ENCODE measurements at regions not wholly inside any gene's neighbourhood (a gene's known extent, or its start where the extent isn't known, plus 50 kb on each side); places are given as distances from the start of the nearest gene placed in this dataset.
"Not testable (repeated sequence)": the region's sequence is repeated elsewhere in the genome, so short reads cannot be mapped to it uniquely, and the experiment has no call there.

DNA sequence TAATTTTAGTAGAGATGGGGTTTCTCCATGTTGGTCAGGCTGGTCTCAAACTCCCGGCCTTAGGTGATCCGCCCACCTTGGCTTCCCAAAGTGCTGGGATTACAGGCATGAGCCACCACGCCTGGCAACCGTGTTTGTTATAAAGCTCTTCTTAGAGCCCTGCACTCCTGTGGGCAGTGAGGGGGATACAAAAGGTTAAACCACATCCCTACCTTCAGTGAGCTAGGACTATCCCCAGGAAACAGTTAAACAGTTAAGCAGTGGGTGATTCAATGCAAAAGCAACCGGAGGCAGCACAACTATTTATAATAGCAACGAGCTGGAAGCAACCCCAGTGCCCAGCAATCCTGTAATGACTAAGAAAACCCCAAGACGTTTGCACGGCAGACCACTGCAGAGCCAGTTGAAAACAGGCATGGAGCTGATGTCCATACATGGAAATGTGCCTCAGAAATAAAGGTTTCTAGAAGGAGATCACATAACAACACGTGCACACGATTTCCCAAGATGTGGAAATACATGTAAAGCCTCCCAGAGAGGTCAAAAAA is 107.2 kb upstream of the LYZL2 start:
- Histone ChIP-seq H3K4me1 (ENCODE audit: control insufficient read depth in 3 of 3, insufficient read depth in 2 of 3, low read depth in 1 of 3, low read length in 2 of 3) (no peaks in the 10 kb centered on the region), H3K27me3 (ENCODE audit: control insufficient read depth in 3 of 3, insufficient read depth in 3 of 3, low read length in 3 of 3) (no peaks in the 10 kb centered on the region), H3K27ac (ENCODE audit: low read depth in 1 of 3, low read length in 2 of 3) (no peak overlapping the region), H3K4me3 (ENCODE audit: low read depth in 1 of 3, low read length in 3 of 3) (no peak overlapping the region), H3K9me3 (ENCODE audit: control insufficient read depth in 2 of 2, insufficient read depth in 1 of 2, low read depth in 1 of 2, low read length in 1 of 2) (no peaks in the 10 kb centered on the region), H3K36me3 (ENCODE audit: control insufficient read depth in 3 of 3, insufficient read depth in 2 of 3, low read depth in 1 of 3, low read length in 3 of 3) (no peaks in the 10 kb centered on the region)
- FAIRE-seq (no peak), DNase-seq (no peak)
- WGBS, 3 donors, result 39 to 45% (median 43%) methylated on average over 10 of the region's 10 CpGs

DNA sequence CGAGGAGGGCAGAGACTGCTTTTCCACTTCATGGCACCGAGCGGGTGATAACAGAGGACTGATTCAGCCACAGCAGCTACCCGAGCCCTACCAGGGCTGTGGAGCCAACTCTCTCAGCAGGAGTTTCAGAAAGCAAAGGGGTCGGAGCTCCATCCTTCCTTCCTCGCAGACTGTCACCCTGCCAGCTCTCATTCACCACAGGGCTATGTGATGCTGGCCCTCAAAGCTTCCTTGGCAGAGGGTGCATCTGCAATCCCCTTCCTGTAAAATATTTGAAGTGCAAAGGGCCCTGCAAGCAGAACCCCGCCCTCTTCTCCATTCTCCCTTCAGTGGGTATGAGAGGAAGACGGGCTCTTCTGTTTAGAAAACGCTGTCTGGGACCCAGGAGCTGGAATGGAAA is 105.3 kb upstream of the LYZL2 start:
- Histone ChIP-seq H3K27me3 (ENCODE audit: control insufficient read depth in 3 of 3, insufficient read depth in 3 of 3, low read length in 3 of 3) (no peaks in the 10 kb centered on the region), H3K27ac (ENCODE audit: low read depth in 1 of 3, low read length in 2 of 3) (no peak overlapping the region), H3K4me3 (ENCODE audit: low read depth in 1 of 3, low read length in 3 of 3) (no peak overlapping the region), H3K4me1 (ENCODE audit: control insufficient read depth in 3 of 3, insufficient read depth in 2 of 3, low read depth in 1 of 3, low read length in 2 of 3) (no peaks in the 10 kb centered on the region), H3K36me3 (ENCODE audit: control insufficient read depth in 3 of 3, insufficient read depth in 2 of 3, low read depth in 1 of 3, low read length in 3 of 3) (no peaks in the 10 kb centered on the region), H3K9me3 (ENCODE audit: control insufficient read depth in 2 of 2, insufficient read depth in 1 of 2, low read depth in 1 of 2, low read length in 1 of 2) (no peaks in the 10 kb centered on the region)
- WGBS, 3 donors, result 31 to 61% (median 53%) methylated on average over 9 of the region's 9 CpGs
- DNase-seq, result no peak
- no peak for FAIRE-seq

DNA sequence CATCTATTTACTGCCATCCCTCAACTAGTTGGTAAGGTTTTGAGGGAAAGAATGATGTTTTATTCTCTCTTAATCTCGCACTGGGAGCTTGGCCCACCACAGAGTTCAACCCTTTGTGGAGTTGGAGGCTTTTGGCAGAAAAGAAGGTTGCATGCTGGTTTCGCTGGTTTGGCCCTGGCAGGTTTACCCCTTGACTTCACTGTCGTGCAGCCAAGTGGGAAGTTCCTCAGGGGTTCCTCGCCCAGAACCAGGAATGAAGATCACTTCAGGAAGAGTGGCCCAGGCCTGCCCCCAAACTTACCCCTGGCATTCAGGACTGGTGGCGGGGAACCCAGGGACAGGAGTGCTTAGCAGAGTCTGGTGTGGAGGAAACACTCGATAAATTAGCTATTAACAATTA is 103.1 kb upstream of the LYZL2 start:
- no peak for DNase-seq
- Histone ChIP-seq H3K36me3 (ENCODE audit: control insufficient read depth in 3 of 3, insufficient read depth in 2 of 3, low read depth in 1 of 3, low read length in 3 of 3) (no peaks in the 10 kb centered on the region), H3K27me3 (ENCODE audit: control insufficient read depth in 3 of 3, insufficient read depth in 3 of 3, low read length in 3 of 3) (no peaks in the 10 kb centered on the region), H3K27ac (ENCODE audit: low read depth in 1 of 3, low read length in 2 of 3) (no peak overlapping the region), H3K9me3 (ENCODE audit: control insufficient read depth in 2 of 2, insufficient read depth in 1 of 2, low read depth in 1 of 2, low read length in 1 of 2) (no peaks in the 10 kb centered on the region), H3K4me1 (ENCODE audit: control insufficient read depth in 3 of 3, insufficient read depth in 2 of 3, low read depth in 1 of 3, low read length in 2 of 3) (no peaks in the 10 kb centered on the region), H3K4me3 (ENCODE audit: low read depth in 1 of 3, low read length in 3 of 3) (no peak overlapping the region)
- 89 to 92% (median 89%) methylated on average over 6 of the region's 6 CpGs for WGBS, 3 donors
- no peak for FAIRE-seq

DNA sequence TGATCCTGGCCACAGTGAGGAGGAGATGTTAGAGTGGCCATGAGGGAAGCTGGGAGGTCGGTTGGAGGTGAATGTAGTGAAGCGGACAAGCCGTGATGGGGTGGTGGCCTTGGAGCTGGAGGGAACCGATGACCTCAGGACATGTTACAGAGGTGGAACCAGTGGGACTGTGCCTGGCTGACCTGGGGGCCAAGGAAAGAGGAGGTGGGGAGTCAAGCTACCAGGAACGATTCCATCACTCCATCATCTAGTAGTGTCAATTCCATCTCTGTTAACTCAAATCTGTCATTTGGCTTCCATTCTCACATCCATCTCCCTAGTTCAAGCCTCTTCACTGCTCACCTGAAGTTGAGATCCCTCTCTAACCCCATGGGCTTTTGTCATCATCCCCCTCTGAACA is 102.4 kb upstream of the LYZL2 start:
- Histone ChIP-seq H3K27me3 (ENCODE audit: control insufficient read depth in 3 of 3, insufficient read depth in 3 of 3, low read length in 3 of 3) (no peaks in the 10 kb centered on the region), H3K4me3 (ENCODE audit: low read depth in 1 of 3, low read length in 3 of 3) (no peak overlapping the region), H3K36me3 (ENCODE audit: control insufficient read depth in 3 of 3, insufficient read depth in 2 of 3, low read depth in 1 of 3, low read length in 3 of 3) (no peaks in the 10 kb centered on the region), H3K9me3 (ENCODE audit: control insufficient read depth in 2 of 2, insufficient read depth in 1 of 2, low read depth in 1 of 2, low read length in 1 of 2) (no peaks in the 10 kb centered on the region), H3K27ac (ENCODE audit: low read depth in 1 of 3, low read length in 2 of 3) (no peak overlapping the region), H3K4me1 (ENCODE audit: control insufficient read depth in 3 of 3, insufficient read depth in 2 of 3, low read depth in 1 of 3, low read length in 2 of 3) (no peaks in the 10 kb centered on the region)
- 93 to 95% (median 93%) methylated on average over 5 of the region's 5 CpGs for WGBS, 3 donors
- DNase-seq (no peak), FAIRE-seq (no peak)

DNA sequence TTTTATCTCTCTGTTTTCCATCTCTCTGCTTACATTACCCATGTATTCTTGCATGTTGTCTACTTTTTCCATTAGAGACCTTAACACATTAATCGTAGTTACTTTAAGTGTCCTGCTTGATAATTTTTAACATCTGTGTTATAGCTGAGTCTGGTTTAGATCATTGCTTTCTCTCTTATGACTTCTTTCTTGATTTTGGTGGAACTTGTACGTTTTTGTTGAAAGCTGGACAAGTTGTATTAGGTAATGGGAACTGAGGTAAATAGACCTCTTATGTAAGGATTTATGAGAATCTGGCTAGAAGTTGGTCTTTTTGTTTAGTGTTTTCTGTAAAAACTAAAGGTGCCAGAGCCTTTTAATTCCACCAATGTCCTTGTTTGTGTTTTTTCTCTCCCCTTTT is 100.8 kb upstream of the LYZL2 start:
- DNase-seq (no peak), FAIRE-seq (no peak)
- Histone ChIP-seq H3K9me3 (ENCODE audit: control insufficient read depth in 2 of 2, insufficient read depth in 1 of 2, low read depth in 1 of 2, low read length in 1 of 2) (no peaks in the 10 kb centered on the region), H3K4me3 (ENCODE audit: low read depth in 1 of 3, low read length in 3 of 3) (no peak overlapping the region), H3K27me3 (ENCODE audit: control insufficient read depth in 3 of 3, insufficient read depth in 3 of 3, low read length in 3 of 3) (no peaks in the 10 kb centered on the region), H3K4me1 (ENCODE audit: control insufficient read depth in 3 of 3, insufficient read depth in 2 of 3, low read depth in 1 of 3, low read length in 2 of 3) (no peaks in the 10 kb centered on the region), H3K27ac (ENCODE audit: low read depth in 1 of 3, low read length in 2 of 3) (no peak overlapping the region), H3K36me3 (ENCODE audit: control insufficient read depth in 3 of 3, insufficient read depth in 2 of 3, low read depth in 1 of 3, low read length in 3 of 3) (no peaks in the 10 kb centered on the region)
- 80 to 81% (median 80%) methylated on average over 2 of the region's 2 CpGs for WGBS, 3 donors

DNA sequence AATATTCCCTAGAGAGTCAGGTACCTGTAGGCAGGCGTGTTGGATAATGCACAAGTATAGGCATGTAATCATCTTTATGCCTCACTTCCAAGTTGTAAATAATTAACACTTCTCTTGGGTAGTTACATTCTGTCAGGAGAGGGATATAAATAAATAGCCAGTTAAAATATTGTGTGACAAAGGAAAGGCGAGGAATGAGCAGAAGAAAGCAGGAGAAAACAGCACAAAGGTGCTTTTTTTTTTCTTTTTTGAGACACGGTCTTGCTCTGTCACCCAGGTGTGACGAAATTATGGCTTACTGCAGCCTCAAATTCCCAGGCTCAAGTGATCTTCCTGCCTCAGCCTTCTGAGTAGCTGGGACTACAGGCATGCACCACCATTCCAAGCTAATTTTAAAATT is 99.2 kb upstream of the LYZL2 start:
- WGBS, 3 donors, result 51 to 66% (median 63%) methylated on average over 4 of the region's 4 CpGs
- Histone ChIP-seq H3K4me3 (ENCODE audit: low read depth in 1 of 3, low read length in 3 of 3) (no peak overlapping the region), H3K27me3 (ENCODE audit: control insufficient read depth in 3 of 3, insufficient read depth in 3 of 3, low read length in 3 of 3) (no peaks in the 10 kb centered on the region), H3K4me1 (ENCODE audit: control insufficient read depth in 3 of 3, insufficient read depth in 2 of 3, low read depth in 1 of 3, low read length in 2 of 3) (no peaks in the 10 kb centered on the region), H3K9me3 (ENCODE audit: control insufficient read depth in 2 of 2, insufficient read depth in 1 of 2, low read depth in 1 of 2, low read length in 1 of 2) (no peaks in the 10 kb centered on the region), H3K36me3 (ENCODE audit: control insufficient read depth in 3 of 3, insufficient read depth in 2 of 3, low read depth in 1 of 3, low read length in 3 of 3) (no peaks in the 10 kb centered on the region), H3K27ac (ENCODE audit: low read depth in 1 of 3, low read length in 2 of 3) (no peak overlapping the region)
- DNase-seq (no peak), FAIRE-seq (no peak)

DNA sequence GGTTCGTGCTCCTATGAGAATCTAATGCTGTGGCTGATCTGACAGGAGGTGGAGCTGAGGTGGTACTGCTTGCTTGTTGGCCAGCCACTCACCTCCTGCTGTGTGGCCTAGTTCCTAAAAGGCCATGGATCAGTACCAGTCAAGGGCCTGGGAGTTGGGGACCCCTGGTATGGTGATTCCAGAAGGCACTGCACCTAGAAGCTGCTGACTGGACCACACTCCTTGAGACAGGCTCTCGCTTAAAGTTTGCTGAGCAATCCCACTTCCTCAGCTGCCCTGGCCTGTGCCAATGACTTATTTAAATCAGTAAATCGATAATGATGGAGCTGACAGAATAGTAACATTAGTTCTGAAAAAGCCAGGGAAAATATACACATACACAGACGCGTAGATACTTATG is 98.6 kb upstream of the LYZL2 start:
- no peaks in the 10 kb centered on the region for H3K4me1 ChIP-seq (ENCODE audit: control insufficient read depth in 3 of 3, insufficient read depth in 2 of 3, low read depth in 1 of 3, low read length in 2 of 3)
- H3K36me3 ChIP-seq (ENCODE audit: control insufficient read depth in 3 of 3, insufficient read depth in 2 of 3, low read depth in 1 of 3, low read length in 3 of 3), result no peaks in the 10 kb centered on the region
- DNase-seq, result no peak
- no peaks in the 10 kb centered on the region for H3K27me3 ChIP-seq (ENCODE audit: control insufficient read depth in 3 of 3, insufficient read depth in 3 of 3, low read length in 3 of 3)
- no peak overlapping the region for H3K27ac ChIP-seq (ENCODE audit: low read depth in 1 of 3, low read length in 2 of 3)
- no peak for FAIRE-seq
- H3K4me3 ChIP-seq (ENCODE audit: low read depth in 1 of 3, low read length in 3 of 3), result no peak overlapping the region
- no peaks in the 10 kb centered on the region for H3K9me3 ChIP-seq (ENCODE audit: control insufficient read depth in 2 of 2, insufficient read depth in 1 of 2, low read depth in 1 of 2, low read length in 1 of 2)
- 91 to 93% (median 92%) methylated on average over 5 of the region's 5 CpGs for WGBS, 3 donors

DNA sequence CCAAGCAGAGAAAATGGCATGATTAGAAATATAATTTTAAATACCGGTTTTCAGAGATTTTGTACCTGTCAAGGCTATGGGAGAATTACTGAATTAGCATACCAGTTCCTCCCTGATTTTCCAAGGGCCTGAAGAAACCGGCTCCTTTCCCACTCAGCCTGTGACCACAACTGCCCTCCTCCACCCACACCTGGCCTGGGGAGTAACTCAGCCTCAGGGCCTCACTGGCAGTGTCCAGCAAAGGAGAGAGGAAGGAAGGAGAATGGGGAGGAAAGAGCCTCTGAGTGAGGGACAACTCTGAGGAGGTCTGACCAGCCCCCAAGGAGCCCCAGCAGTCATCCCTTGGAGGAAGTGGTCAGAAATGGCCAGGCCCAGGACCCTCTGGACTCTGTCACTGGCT is 98.0 kb upstream of the LYZL2 start:
- 74 to 81% (median 77%) methylated on average over 2 of the region's 2 CpGs for WGBS, 3 donors
- Histone ChIP-seq H3K36me3 (ENCODE audit: control insufficient read depth in 3 of 3, insufficient read depth in 2 of 3, low read depth in 1 of 3, low read length in 3 of 3) (no peaks in the 10 kb centered on the region), H3K4me3 (ENCODE audit: low read depth in 1 of 3, low read length in 3 of 3) (no peak overlapping the region), H3K27ac (ENCODE audit: low read depth in 1 of 3, low read length in 2 of 3) (no peak overlapping the region), H3K4me1 (ENCODE audit: control insufficient read depth in 3 of 3, insufficient read depth in 2 of 3, low read depth in 1 of 3, low read length in 2 of 3) (no peaks in the 10 kb centered on the region), H3K9me3 (ENCODE audit: control insufficient read depth in 2 of 2, insufficient read depth in 1 of 2, low read depth in 1 of 2, low read length in 1 of 2) (no peaks in the 10 kb centered on the region), H3K27me3 (ENCODE audit: control insufficient read depth in 3 of 3, insufficient read depth in 3 of 3, low read length in 3 of 3) (no peaks in the 10 kb centered on the region)
- FAIRE-seq (no peak), DNase-seq (no peak)

DNA sequence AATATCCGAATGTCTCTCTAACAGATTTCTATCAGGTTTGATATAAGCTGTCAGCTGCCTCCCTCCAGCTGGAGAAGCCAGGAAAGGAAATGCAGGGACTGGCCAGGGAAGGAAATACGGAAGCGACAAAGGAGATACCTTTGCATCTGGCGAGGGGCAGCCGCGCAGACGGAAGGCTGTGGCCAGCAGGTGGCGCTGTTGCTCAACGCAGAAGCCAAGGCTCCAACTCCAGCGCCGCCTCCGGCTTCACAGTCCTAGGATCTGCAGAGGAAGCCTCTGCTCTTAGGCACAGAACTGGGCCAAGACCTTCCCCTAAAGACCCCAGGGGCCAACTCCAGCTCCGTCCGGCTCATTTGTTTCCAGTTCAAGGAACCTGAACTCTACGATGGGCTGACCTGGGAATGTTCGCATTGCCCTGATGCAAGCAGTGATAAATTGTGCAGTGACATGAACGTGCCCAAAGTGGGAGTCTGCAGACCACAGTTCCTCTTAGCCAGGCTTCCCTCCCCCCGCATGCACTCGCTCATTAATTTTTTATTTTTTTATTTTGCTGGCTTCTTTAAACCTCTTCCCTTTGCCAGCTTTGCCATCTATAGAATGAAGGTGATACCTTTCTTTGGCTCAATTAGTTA is 97.3 kb upstream of the LYZL2 start:
- DNase-seq, result peak; percentile 59 to 84
- not testable (repeated sequence) for H3K4me3 ChIP-seq (ENCODE audit: low read depth in 1 of 3, low read length in 3 of 3); FAIRE-seq; H3K4me1 ChIP-seq (ENCODE audit: control insufficient read depth in 3 of 3, insufficient read depth in 2 of 3, low read depth in 1 of 3, low read length in 2 of 3); H3K27ac ChIP-seq (ENCODE audit: low read depth in 1 of 3, low read length in 2 of 3); H3K9me3 ChIP-seq (ENCODE audit: control insufficient read depth in 2 of 2, insufficient read depth in 1 of 2, low read depth in 1 of 2, low read length in 1 of 2); H3K27me3 ChIP-seq (ENCODE audit: control insufficient read depth in 3 of 3, insufficient read depth in 3 of 3, low read length in 3 of 3); H3K36me3 ChIP-seq (ENCODE audit: control insufficient read depth in 3 of 3, insufficient read depth in 2 of 3, low read depth in 1 of 3, low read length in 3 of 3)
- WGBS, 3 donors, result 8 to 19% (median 11%) methylated on average over 16 to 19 of the region's 19 CpGs

Data from small intestine (tissue), 7 donors.